ENCODE measurements at regions not wholly inside any gene's neighbourhood (a gene's known extent, or its start where the extent isn't known, plus 50 kb on each side); places are given as distances from the start of the nearest gene placed in this dataset.

GRCh38 chr2:116222793-116223192, 1591.7 kb upstream of the DDX18 start:
- CTCF ChIA-PET = no interaction called here
- no peak for DNase-seq (ENCODE audit: low read depth, low spot score)
- no peak for FAIRE-seq

GRCh38 chr2:116223912-116224311, 1590.6 kb upstream of the DDX18 start:
- no peaks in the 10 kb centered on the region for H3K9me1 ChIP-seq (replicated peaks; ENCODE audit: control insufficient read depth, extremely low read depth, insufficient read depth, low read length)
- no peaks in the 10 kb centered on the region for H3K9me3 ChIP-seq (replicated peaks; ENCODE audit: control insufficient read depth, insufficient read depth, low read length)
- H2AFZ ChIP-seq (ENCODE audit: low read depth, low read length) = no peak overlapping the region
- FAIRE-seq (no peak), DNase-seq (ENCODE audit: low read depth, low spot score) (no peak)
- H4K20me1 ChIP-seq (replicated peaks; ENCODE audit: control insufficient read depth, extremely low read depth, insufficient read depth, low read length) = no peaks in the 10 kb centered on the region
- TF ChIP-seq FOS (IDR thresholded peaks at IDR 0.05; ENCODE audit: borderline replicate concordance, insufficient read depth, low read length) = no peak
- TF ChIP-seq EZH2 (IDR thresholded peaks at IDR 0.05; ENCODE audit: borderline replicate concordance, low read depth, low read length, severe bottlenecking) = no peak
- no peak for TF ChIP-seq CTCF (IDR thresholded peaks at IDR 0.05; ENCODE audit: extremely low read depth in 1 of 2, insufficient read depth in 1 of 2, low read depth in 1 of 2, low read length in 2 of 2)
- TF ChIP-seq POLR2AphosphoS5 (IDR thresholded peaks at IDR 0.05; ENCODE audit: insufficient read depth, low read depth, low read length) = no peak
- TF ChIP-seq GATA2 (IDR thresholded peaks at IDR 0.05; ENCODE audit: insufficient read depth, insufficient read length, low read depth, low read length) = no peak
- TF ChIP-seq JUN (IDR thresholded peaks at IDR 0.05; ENCODE audit: borderline replicate concordance, insufficient read depth, insufficient read length, low read depth) = no peak
- TF ChIP-seq MYC (IDR thresholded peaks at IDR 0.05; ENCODE audit: low read depth, low read length) = no peak
- TF ChIP-seq MAX (IDR thresholded peaks at IDR 0.05; ENCODE audit: insufficient read depth, insufficient read length) = no peak
- TF ChIP-seq POLR2A (IDR thresholded peaks at IDR 0.05; ENCODE audit: low read depth, low read length) = no peak
- no peak overlapping the region for H3K27ac ChIP-seq (ENCODE audit: insufficient read depth, low read depth, low read length)
- intact Hi-C loops (cut with micrococcal nuclease) = no loop called here
- BruUV-seq (replicated peaks) = no TSS peak
- ChIA-PET POLR2A (no interaction called here), CTCF (no interaction called here)
- H3K4me2 ChIP-seq (ENCODE audit: insufficient read depth, low read length) = no peak overlapping the region
- H3K27me3 ChIP-seq (ENCODE audit: control insufficient read depth in 2 of 2, insufficient read depth in 2 of 2, low read length in 2 of 2) = no peaks in the 10 kb centered on the region
- dilution Hi-C loops (cut with MboI; ENCODE audit: extremely low pct_ligation_motif_present, low sequenced_read_pairs) = no loop called here
- H3K36me3 ChIP-seq (ENCODE audit: control insufficient read depth in 2 of 2, extremely low read depth in 1 of 2, insufficient read depth in 2 of 2, low read length in 2 of 2) = no peaks in the 10 kb centered on the region
- no peaks in the 10 kb centered on the region for H3K79me2 ChIP-seq (ENCODE audit: control insufficient read depth, insufficient read depth, low read length)
- no peak overlapping the region for H3K9ac ChIP-seq (replicated peaks; ENCODE audit: extremely low read depth, insufficient read depth, low read length)
- no peaks in the 10 kb centered on the region for H3K4me1 ChIP-seq (ENCODE audit: control insufficient read depth, extremely low read depth, insufficient read depth, low read length)
- H3K4me3 ChIP-seq (replicated peaks in 1 of 3; ENCODE audit: insufficient read depth in 1 of 3, low read depth in 1 of 3, low read length in 3 of 3) = no peak overlapping the region

More at GRCh38 chr2:116222793-116223192, 1591.7 kb upstream of the DDX18 start:
- Histone ChIP-seq H3K9me1 (replicated peaks; ENCODE audit: control insufficient read depth, extremely low read depth, insufficient read depth, low read length) (no peaks in the 10 kb centered on the region), H3K4me2 (ENCODE audit: insufficient read depth, low read length) (no peak overlapping the region), H2AFZ (ENCODE audit: low read depth, low read length) (no peak overlapping the region), H3K79me2 (ENCODE audit: control insufficient read depth, insufficient read depth, low read length) (no peaks in the 10 kb centered on the region), H3K9ac (replicated peaks; ENCODE audit: extremely low read depth, insufficient read depth, low read length) (no peak overlapping the region), H4K20me1 (replicated peaks; ENCODE audit: control insufficient read depth, extremely low read depth, insufficient read depth, low read length) (no peaks in the 10 kb centered on the region), H3K27ac (ENCODE audit: insufficient read depth, low read depth, low read length) (no peak overlapping the region), H3K27me3 (ENCODE audit: control insufficient read depth in 2 of 2, insufficient read depth in 2 of 2, low read length in 2 of 2) (no peaks in the 10 kb centered on the region), H3K4me3 (replicated peaks in 1 of 3; ENCODE audit: insufficient read depth in 1 of 3, low read depth in 1 of 3, low read length in 3 of 3) (no peak overlapping the region), H3K4me1 (ENCODE audit: control insufficient read depth, extremely low read depth, insufficient read depth, low read length) (no peaks in the 10 kb centered on the region), H3K9me3 (replicated peaks; ENCODE audit: control insufficient read depth, insufficient read depth, low read length) (peaks cover 4% of the 10 kb centered on the region), H3K36me3 (ENCODE audit: control insufficient read depth in 2 of 2, extremely low read depth in 1 of 2, insufficient read depth in 2 of 2, low read length in 2 of 2) (no peaks in the 10 kb centered on the region)
- intact Hi-C loops (cut with micrococcal nuclease) (no loop called here), dilution Hi-C loops (cut with MboI; ENCODE audit: extremely low pct_ligation_motif_present, low sequenced_read_pairs) (no loop called here)
- POLR2A ChIA-PET = no interaction called here
- no TSS peak for BruUV-seq (replicated peaks)
- no peak for TF ChIP-seq EZH2 (IDR thresholded peaks at IDR 0.05; ENCODE audit: borderline replicate concordance, low read depth, low read length, severe bottlenecking)
